ENCODE measurements at regions not wholly inside any gene's neighbourhood (a gene's known extent, or its start where the extent isn't known, plus 50 kb on each side); places are given as distances from the start of the nearest gene placed in this dataset.

- H3K9me3 ChIP-seq (ENCODE audit: control insufficient read depth, low read depth, low read length): no peaks in the 10 kb centered on the region
- H3K9me1 ChIP-seq (ENCODE audit: control insufficient read depth, extremely low read depth, insufficient read depth, low read length): no peaks in the 10 kb centered on the region
- dilution Hi-C loops (cut with MboI; ENCODE audit: extremely low pct_ligation_motif_present, low sequenced_read_pairs): no loop called here
- peaks cover 7% of the 10 kb centered on the region for H3K4me1 ChIP-seq (ENCODE audit: control insufficient read depth, extremely low read depth, insufficient read depth, low read length)
- no peak overlapping the region for H3K4me3 ChIP-seq (ENCODE audit: control insufficient read depth in 2 of 3, extremely low read depth in 1 of 3, insufficient read depth in 2 of 3, low read depth in 1 of 3, low read length in 3 of 3)
- no peak overlapping the region for H3K9ac ChIP-seq (ENCODE audit: control insufficient read depth, extremely low read depth, insufficient read depth, low read length)
- no peak overlapping the region for H3K4me2 ChIP-seq (ENCODE audit: control insufficient read depth, extremely low read depth, insufficient read depth, low read depth, low read length)
- TF ChIP-seq, protein P1, sequence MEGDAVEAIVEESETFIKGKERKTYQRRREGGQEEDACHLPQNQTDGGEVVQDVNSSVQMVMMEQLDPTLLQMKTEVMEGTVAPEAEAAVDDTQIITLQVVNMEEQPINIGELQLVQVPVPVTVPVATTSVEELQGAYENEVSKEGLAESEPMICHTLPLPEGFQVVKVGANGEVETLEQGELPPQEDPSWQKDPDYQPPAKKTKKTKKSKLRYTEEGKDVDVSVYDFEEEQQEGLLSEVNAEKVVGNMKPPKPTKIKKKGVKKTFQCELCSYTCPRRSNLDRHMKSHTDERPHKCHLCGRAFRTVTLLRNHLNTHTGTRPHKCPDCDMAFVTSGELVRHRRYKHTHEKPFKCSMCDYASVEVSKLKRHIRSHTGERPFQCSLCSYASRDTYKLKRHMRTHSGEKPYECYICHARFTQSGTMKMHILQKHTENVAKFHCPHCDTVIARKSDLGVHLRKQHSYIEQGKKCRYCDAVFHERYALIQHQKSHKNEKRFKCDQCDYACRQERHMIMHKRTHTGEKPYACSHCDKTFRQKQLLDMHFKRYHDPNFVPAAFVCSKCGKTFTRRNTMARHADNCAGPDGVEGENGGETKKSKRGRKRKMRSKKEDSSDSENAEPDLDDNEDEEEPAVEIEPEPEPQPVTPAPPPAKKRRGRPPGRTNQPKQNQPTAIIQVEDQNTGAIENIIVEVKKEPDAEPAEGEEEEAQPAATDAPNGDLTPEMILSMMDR (optimal IDR thresholded peaks at IDR 0.05 in 1 of 3, IDR thresholded peaks at IDR 0.05 in 1 of 3, conservative IDR thresholded peaks at IDR 0.05 in 1 of 3; ENCODE audit: extremely low read depth in 1 of 3, insufficient read depth in 2 of 3, low read length in 3 of 3): no peak
- no peak for TF ChIP-seq EZH2 (IDR thresholded peaks at IDR 0.05; ENCODE audit: low read length)
- H3K27me3 ChIP-seq (ENCODE audit: control insufficient read depth, extremely low read depth, insufficient read depth, low read length): no peaks in the 10 kb centered on the region
- FAIRE-seq (no peak), DNase-seq (ENCODE audit: low read depth, low spot score) (no peak)
- no peaks in the 10 kb centered on the region for H4K20me1 ChIP-seq (ENCODE audit: control insufficient read depth, extremely low read depth, insufficient read depth, low read length)
- no peak overlapping the region for H2AFZ ChIP-seq (ENCODE audit: control insufficient read depth, low read length)
- no peaks in the 10 kb centered on the region for H3K36me3 ChIP-seq (ENCODE audit: control insufficient read depth in 2 of 2, extremely low read depth in 1 of 2, insufficient read depth in 2 of 2, low read length in 2 of 2)
- H3K27ac ChIP-seq (ENCODE audit: control insufficient read depth, insufficient read depth, low read length): no peak overlapping the region
- H3K79me2 ChIP-seq (ENCODE audit: control insufficient read depth, insufficient read depth, low read length): no peaks in the 10 kb centered on the region
These were observed 53.8 kb upstream of the EDIL3 start for GRCh38 chr5:84438456-84438855.

DNA sequence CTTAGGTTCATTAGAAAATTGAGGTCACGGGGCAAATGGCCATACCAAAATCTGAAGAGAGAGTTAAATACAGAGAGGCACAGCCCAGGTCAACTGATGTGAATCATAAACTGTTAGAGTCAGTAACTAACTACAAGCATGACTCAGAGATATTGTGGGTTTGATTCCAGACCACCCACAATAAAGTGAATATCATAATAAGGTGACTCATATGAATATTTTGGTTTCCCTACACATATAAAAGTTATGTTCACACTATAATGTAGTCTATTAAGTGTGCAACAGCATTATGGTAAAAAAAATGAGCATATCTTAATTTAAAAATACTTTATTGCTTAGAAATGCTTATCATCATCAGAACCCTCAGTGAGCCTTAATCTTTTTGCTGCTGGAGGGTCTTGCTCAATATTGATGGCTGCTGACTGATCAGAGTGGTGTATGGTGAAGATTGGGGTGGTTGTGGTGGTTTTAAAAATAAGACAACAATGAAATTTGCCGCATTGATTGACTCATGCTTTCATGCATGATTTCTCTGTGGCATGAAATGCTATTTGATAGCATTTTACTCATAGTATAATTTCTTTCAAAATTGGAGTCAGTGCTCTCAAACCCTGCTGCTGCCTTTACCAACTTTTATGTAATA lies 53.1 kb upstream of the EDIL3 start:
- Histone ChIP-seq H2AFZ (ENCODE audit: control insufficient read depth, low read length) (no peak overlapping the region), H3K4me2 (ENCODE audit: control insufficient read depth, extremely low read depth, insufficient read depth, low read depth, low read length) (no peak overlapping the region), H3K79me2 (ENCODE audit: control insufficient read depth, insufficient read depth, low read length) (no peaks in the 10 kb centered on the region), H3K9ac (ENCODE audit: control insufficient read depth, extremely low read depth, insufficient read depth, low read length) (no peak overlapping the region), H4K20me1 (ENCODE audit: control insufficient read depth, extremely low read depth, insufficient read depth, low read length) (no peaks in the 10 kb centered on the region), H3K36me3 (ENCODE audit: control insufficient read depth in 2 of 2, extremely low read depth in 1 of 2, insufficient read depth in 2 of 2, low read length in 2 of 2) (no peaks in the 10 kb centered on the region), H3K9me3 (ENCODE audit: control insufficient read depth, low read depth, low read length) (no peaks in the 10 kb centered on the region), H3K9me1 (ENCODE audit: control insufficient read depth, extremely low read depth, insufficient read depth, low read length) (no peaks in the 10 kb centered on the region), H3K4me3 (ENCODE audit: control insufficient read depth in 2 of 3, extremely low read depth in 1 of 3, insufficient read depth in 2 of 3, low read depth in 1 of 3, low read length in 3 of 3) (no peak overlapping the region), H3K4me1 (ENCODE audit: control insufficient read depth, extremely low read depth, insufficient read depth, low read length) (peaks cover 7% of the 10 kb centered on the region), H3K27me3 (ENCODE audit: control insufficient read depth, extremely low read depth, insufficient read depth, low read length) (no peaks in the 10 kb centered on the region), H3K27ac (ENCODE audit: control insufficient read depth, insufficient read depth, low read length) (no peak overlapping the region)
- FAIRE-seq (peak; percentile 39), DNase-seq (ENCODE audit: low read depth, low spot score) (peak; percentile 35)
- TF ChIP-seq, protein P1 (optimal IDR thresholded peaks at IDR 0.05 in 1 of 3, IDR thresholded peaks at IDR 0.05 in 1 of 3, conservative IDR thresholded peaks at IDR 0.05 in 1 of 3; ENCODE audit: extremely low read depth in 1 of 3, insufficient read depth in 2 of 3, low read length in 3 of 3): no peak
- TF ChIP-seq EZH2 (IDR thresholded peaks at IDR 0.05; ENCODE audit: low read length): no peak
- dilution Hi-C loops (cut with MboI; ENCODE audit: extremely low pct_ligation_motif_present, low sequenced_read_pairs): no loop called here
